ENCODE measurements at regions not wholly inside any gene's neighbourhood (a gene's known extent, or its start where the extent isn't known, plus 50 kb on each side); places are given as distances from the start of the nearest gene placed in this dataset.

DNA sequence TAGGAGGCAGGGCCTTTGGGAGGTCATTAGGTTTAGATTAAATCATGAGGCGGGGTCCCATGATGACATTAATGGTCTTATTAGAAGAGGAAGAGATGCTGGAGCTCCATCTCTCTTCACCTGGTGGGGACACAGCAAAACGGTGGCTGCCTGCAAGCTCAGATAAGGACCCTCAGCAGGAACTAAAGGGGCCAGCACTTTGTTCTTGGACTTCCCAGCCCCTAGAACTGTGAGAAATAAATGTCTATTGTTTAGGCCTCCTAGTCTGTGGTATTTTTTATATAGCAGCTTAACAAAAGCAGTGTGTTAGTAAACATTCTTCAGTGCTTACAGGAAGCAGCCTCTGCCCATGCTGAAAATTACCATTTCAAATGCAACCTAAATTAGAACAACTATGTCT, 157.6 kb downstream of the FOXA2 start:
- no peak for ATAC-seq
- TF ChIP-seq CTCF (IDR thresholded peaks at IDR 0.05): no peak
- H3K4me3 ChIP-seq: no peak overlapping the region
- DNase-seq: no peak
- no peaks in the 10 kb centered on the region for H3K27me3 ChIP-seq
- intact Hi-C loops (cut with DNase I): no loop called here
- no peaks in the 10 kb centered on the region for H3K9me3 ChIP-seq
- peaks cover 0 to 7% of the 10 kb centered on the region in 2 donors for H3K4me1 ChIP-seq
- no peaks in the 10 kb centered on the region for H3K36me3 ChIP-seq
- H3K27ac ChIP-seq: no peak overlapping the region

DNA sequence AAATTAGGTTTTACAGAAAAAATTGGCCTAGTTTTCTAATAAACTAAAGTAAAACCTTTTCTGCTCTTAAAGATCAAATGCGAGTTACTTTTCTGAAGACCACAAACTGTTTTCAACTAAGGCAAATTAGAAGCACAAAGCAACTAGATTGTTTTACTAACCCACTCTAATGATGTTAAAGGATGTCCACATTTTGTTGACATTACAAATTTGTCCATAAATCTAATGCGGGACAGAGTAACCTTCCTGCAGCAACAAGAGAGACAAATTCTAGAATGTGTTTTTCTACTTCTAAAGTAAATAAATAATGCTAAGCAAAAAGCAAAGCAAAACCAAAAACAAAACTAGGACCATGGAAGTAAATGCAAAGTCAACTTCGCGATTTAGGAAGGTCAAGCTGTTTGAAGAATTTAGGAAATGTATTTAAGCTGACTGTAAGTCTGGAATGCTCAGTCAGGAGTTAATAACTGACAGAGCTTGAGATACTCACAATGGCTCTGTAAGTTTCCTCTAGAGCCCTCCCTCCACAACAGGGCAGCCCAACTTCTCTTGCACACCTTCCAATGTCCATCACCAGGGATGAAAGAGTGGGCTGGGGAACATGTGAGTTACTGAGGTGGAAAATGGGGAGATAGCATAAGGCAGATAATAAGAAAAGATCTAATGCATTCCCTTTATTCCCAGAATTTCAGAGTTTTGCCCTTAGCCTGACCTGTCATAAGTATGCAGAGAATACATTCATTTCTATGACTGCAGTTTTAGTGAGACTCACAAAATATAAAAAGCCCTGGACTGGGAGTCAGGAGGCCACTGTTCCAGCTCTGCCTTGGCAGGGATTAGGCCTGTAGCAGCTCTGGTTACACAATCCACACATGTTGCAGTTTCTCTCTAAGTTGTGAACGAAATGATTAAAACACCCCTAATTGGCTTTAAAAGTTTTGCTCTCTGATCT, 158.8 kb downstream of the FOXA2 start:
- no peak overlapping the region for H3K27ac ChIP-seq
- intact Hi-C loops (cut with DNase I): no loop called here
- no peaks in the 10 kb centered on the region for H3K36me3 ChIP-seq

GRCh38 chr20:22423190-22423832, 161.1 kb downstream of the FOXA2 start:
- intact Hi-C loops (cut with DNase I): no loop called here
- no peak for TF ChIP-seq CTCF (IDR thresholded peaks at IDR 0.05)
- Histone ChIP-seq H3K27ac (no peak overlapping the region), H3K36me3 (no peaks in the 10 kb centered on the region), H3K4me3 (no peak overlapping the region), H3K9me3 (no peaks in the 10 kb centered on the region), H3K27me3 (no peaks in the 10 kb centered on the region), H3K4me1 (peaks cover 0 to 7% of the 10 kb centered on the region in 2 donors)
- no peak for DNase-seq
- ATAC-seq: no peak

More for the DNA sequence above, 158.8 kb downstream of the FOXA2 start:
- H3K27me3 ChIP-seq: no peaks in the 10 kb centered on the region
- H3K9me3 ChIP-seq: no peaks in the 10 kb centered on the region
- DNase-seq: peak in 1 of 4 donors; percentile 35
- no peak for TF ChIP-seq CTCF (IDR thresholded peaks at IDR 0.05)
- peak; percentile 90 for ATAC-seq
- H3K4me1 ChIP-seq: peaks cover 0 to 7% of the 10 kb centered on the region in 2 donors
- H3K4me3 ChIP-seq: no peak overlapping the region

DNA sequence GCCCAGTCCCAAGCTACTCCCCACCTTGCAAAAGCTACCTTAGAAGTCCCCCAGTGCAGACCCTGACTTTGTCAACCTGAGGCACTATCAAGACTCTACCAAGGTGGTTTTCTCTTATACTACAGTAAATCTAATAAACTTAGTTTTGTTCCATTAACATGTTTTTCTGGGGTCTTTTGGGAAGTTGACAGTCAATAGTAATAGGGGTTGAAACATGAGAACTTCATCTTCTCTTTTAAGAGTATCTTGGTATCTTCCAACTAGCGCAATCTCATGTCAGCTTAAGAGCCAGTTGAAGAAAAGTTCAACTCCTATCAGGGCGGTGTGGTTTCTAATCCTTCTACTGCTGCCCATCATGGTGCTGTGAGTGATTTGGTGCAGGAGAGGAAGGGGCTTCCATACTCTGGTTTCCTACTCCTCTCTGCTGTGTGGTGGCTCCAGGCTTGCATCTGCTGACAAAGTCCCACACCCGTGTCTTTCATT, 164.2 kb downstream of the FOXA2 start:
- ATAC-seq: no peak
- DNase-seq: no peak
- Histone ChIP-seq H3K36me3 (no peaks in the 10 kb centered on the region), H3K27me3 (no peaks in the 10 kb centered on the region), H3K4me1 (no peaks in the 10 kb centered on the region), H3K4me3 (no peak overlapping the region), H3K9me3 (no peaks in the 10 kb centered on the region), H3K27ac (no peak overlapping the region)
- intact Hi-C loops (cut with DNase I): no loop called here
- no peak for TF ChIP-seq CTCF (IDR thresholded peaks at IDR 0.05)

- DNase-seq: no peak
- H3K4me1 ChIP-seq: no peaks in the 10 kb centered on the region
- H3K36me3 ChIP-seq: no peaks in the 10 kb centered on the region
- H3K27ac ChIP-seq: no peak overlapping the region
- no peak overlapping the region for H3K4me3 ChIP-seq
- ATAC-seq: no peak
- intact Hi-C loops (cut with DNase I): no loop called here
- TF ChIP-seq CTCF (IDR thresholded peaks at IDR 0.05): no peak
- no peaks in the 10 kb centered on the region for H3K9me3 ChIP-seq
- no peaks in the 10 kb centered on the region for H3K27me3 ChIP-seq
These were observed 165.6 kb downstream of the FOXA2 start for GRCh38 chr20:22418738-22419137.

Data from left lung (tissue), 4 donors.